HPDE6-E6E7 (cell line): ENCODE measurements at regions not wholly inside any gene's neighbourhood (a gene's known extent, or its start where the extent isn't known, plus 50 kb on each side); places are given as distances from the start of the nearest gene placed in this dataset.

ENCODE experiments used
- DNase-seq: peaks from one replicate; pipeline ENCODE4 v3.0.0; 2011; ENCODE audit warnings: missing footprints; ENCODE audit errors: extremely low spot score

- DNase-seq: no peak
Observed at GRCh38 chr6:164315376-164315775, 900.9 kb downstream of the QKI start.

- DNase-seq: no peak
Observed at GRCh38 chr6:164308339-164308738, 893.8 kb downstream of the QKI start.

GRCh38 chr6:164303102-164303964 is 888.8 kb downstream of the QKI start:
- DNase-seq: no peak

- no peak for DNase-seq
Observed at GRCh38 chr6:164296411-164296810, 881.9 kb downstream of the QKI start.

GRCh38 chr6:164294047-164294784 is 879.7 kb downstream of the QKI start:
- DNase-seq: no peak

- no peak for DNase-seq
Observed at GRCh38 chr6:164291224-164291623, 876.7 kb downstream of the QKI start.

GRCh38 chr6:164290101-164290500 is 875.6 kb downstream of the QKI start:
- DNase-seq: no peak

- no peak for DNase-seq
Observed at GRCh38 chr6:164286011-164286410, 871.5 kb downstream of the QKI start.

- DNase-seq: no peak
Observed at GRCh38 chr6:164283574-164283973, 869.1 kb downstream of the QKI start.

GRCh38 chr6:164276211-164276610 is 861.7 kb downstream of the QKI start:
- DNase-seq: no peak

GRCh38 chr6:164275773-164276172 is 861.3 kb downstream of the QKI start:
- DNase-seq: no peak

- DNase-seq: no peak
Observed at GRCh38 chr6:164274493-164274892, 860.0 kb downstream of the QKI start.

- DNase-seq: no peak
Observed at GRCh38 chr6:164273491-164273890, 859.0 kb downstream of the QKI start.

- DNase-seq: no peak
Observed at GRCh38 chr6:164266851-164267250, 852.3 kb downstream of the QKI start.

- DNase-seq: no peak
Observed at GRCh38 chr6:164262348-164262747, 847.8 kb downstream of the QKI start.

- DNase-seq: no peak
Observed at GRCh38 chr6:164258421-164258820, 843.9 kb downstream of the QKI start.

GRCh38 chr6:164252948-164253347 is 838.4 kb downstream of the QKI start:
- DNase-seq: no peak

- DNase-seq: no peak
Observed at GRCh38 chr6:164252291-164252690, 837.8 kb downstream of the QKI start.

GRCh38 chr6:164247106-164247505 is 832.6 kb downstream of the QKI start:
- DNase-seq: no peak

- no peak for DNase-seq
Observed at GRCh38 chr6:164246082-164246481, 831.6 kb downstream of the QKI start.

GRCh38 chr6:164243949-164244348 is 829.4 kb downstream of the QKI start:
- DNase-seq: no peak

- no peak for DNase-seq
Observed at GRCh38 chr6:164243012-164243610, 828.6 kb downstream of the QKI start.

GRCh38 chr6:164230804-164231203 is 816.3 kb downstream of the QKI start:
- no peak for DNase-seq
